Body of pancreas (tissue), 4 donors: ENCODE measurements at regions not wholly inside any gene's neighbourhood (a gene's known extent, or its start where the extent isn't known, plus 50 kb on each side); places are given as distances from the start of the nearest gene placed in this dataset.

Source experiments
- ATAC-seq: fragments of 150-250 bp; one replicate; pipeline ENCODE4 v1.9.1; 2016
- DNase-seq, 4 donors: peaks; one replicate each; pipeline ENCODE4 v3.0.0-alpha.2; 2019
- H3K27ac ChIP-seq, 4 donors: fragments of 200-600 bp; sonication (generic); 1 replicate in 3 of 4; 2 replicates in 1 of 4; pipeline versions ENCODE4 v1.5.1 to v1.6.1; 2016 to 2019; ENCODE audit warnings: mild to moderate bottlenecking in 1 of 4, mixed read lengths in 1 of 4, moderate library complexity in 1 of 4
- H3K27me3 ChIP-seq, 2 donors: fragments of 200-600 bp; sonication (generic); one replicate each; pipeline ENCODE4 v1.6.0; 2016; ENCODE audit warnings: mild to moderate bottlenecking in 1 of 2
- H3K36me3 ChIP-seq, 2 donors: fragments of 200-600 bp; sonication (generic); replicated peaks in 1 of 2; 2 replicates each; pipeline ENCODE4 v1.5.1; 2016; ENCODE audit warnings: low read depth in 2 of 2; ENCODE audit not compliant: insufficient read depth in 1 of 2
- H3K4me1 ChIP-seq: fragments of 200-600 bp; sonication (generic); one replicate; pipeline ENCODE4 v1.6.0; 2016
- H3K4me3 ChIP-seq, 2 donors: fragments of 200-600 bp; sonication (generic); 1 replicate in 1 of 2; 2 replicates in 1 of 2; pipeline ENCODE4 v1.5.1; 2016 to 2019
- H3K9me3 ChIP-seq, 3 donors: fragments of 200-600 bp; sonication (generic); 1 replicate in 2 of 3; 2 replicates in 1 of 3; pipeline ENCODE4 v1.5.1; 2016
- POLR2A ChIP-seq, 3 donors: fragments of 450-650 bp; IDR thresholded peaks; one replicate each; pipeline ENCODE4 v1.6.1; 2016; ENCODE audit warnings: antibody characterized with exemption in 3 of 3, mild to moderate bottlenecking in 2 of 3
- WGBS, 2 donors: methylation state at CpG; one replicate each; pipeline ENCODE4 v1.1.5; 2017; 5-methylcytosine and 5-hydroxymethylcytosine counted together
- intact Hi-C: fragments of 100-400 bp; cut with DNase I; formaldehyde crosslinking; loops from one replicate; pipeline ENCODE4 v1.15.1; 2023
- TF ChIP-seq, protein P1 (sequence below), 7 experiments: fragments of 450-650 bp in 4 of 7; fragments of 200-600 bp in 3 of 7; sonication (generic) in 3 of 7; IDR thresholded peaks; one replicate each; pipeline ENCODE4 v1.5.1; 2016 to 2019; ENCODE audit warnings: antibody characterized with exemption in 7 of 7

DNA sequence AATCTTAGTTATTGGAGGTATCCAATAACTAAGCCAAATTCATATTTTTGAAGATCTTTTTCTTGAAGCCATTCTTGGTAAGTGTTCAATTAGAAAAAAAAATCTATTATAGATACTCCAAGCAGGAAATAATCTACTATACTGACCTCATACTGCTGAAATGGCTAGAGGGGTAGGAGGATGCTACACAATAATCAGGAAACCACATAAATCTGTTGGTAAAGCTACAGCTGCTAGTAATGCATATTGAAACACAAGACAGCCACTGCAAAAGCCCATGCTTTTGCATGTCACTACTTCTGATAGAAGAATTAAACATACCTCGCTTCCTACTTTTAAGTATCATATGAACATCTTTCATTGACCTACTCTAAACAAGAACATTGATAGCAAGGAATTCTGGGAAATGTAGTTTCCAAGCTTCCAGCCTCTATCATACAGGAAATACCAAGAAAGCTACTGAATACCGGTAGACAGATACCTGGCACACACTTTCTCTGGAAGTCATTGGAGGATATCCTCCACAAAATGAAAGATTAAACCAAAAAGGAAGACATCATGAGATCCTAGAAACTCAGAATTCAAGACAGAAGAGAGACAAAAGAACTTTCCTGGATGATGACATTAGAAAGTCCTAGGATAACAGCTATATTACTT is 103.0 kb upstream of the VAV3 start:
- Histone ChIP-seq H3K4me1 (no peaks in the 10 kb centered on the region), H3K9me3 (no peaks in the 10 kb centered on the region), H3K36me3 (no peaks in the 10 kb centered on the region), H3K27me3 (no peaks in the 10 kb centered on the region), H3K27ac (no peak overlapping the region), H3K4me3 (no peak overlapping the region)
- intact Hi-C loops, result no loop called here
- no peak for TF ChIP-seq POLR2A (IDR thresholded peaks at IDR 0.05)
- TF ChIP-seq, protein P1, sequence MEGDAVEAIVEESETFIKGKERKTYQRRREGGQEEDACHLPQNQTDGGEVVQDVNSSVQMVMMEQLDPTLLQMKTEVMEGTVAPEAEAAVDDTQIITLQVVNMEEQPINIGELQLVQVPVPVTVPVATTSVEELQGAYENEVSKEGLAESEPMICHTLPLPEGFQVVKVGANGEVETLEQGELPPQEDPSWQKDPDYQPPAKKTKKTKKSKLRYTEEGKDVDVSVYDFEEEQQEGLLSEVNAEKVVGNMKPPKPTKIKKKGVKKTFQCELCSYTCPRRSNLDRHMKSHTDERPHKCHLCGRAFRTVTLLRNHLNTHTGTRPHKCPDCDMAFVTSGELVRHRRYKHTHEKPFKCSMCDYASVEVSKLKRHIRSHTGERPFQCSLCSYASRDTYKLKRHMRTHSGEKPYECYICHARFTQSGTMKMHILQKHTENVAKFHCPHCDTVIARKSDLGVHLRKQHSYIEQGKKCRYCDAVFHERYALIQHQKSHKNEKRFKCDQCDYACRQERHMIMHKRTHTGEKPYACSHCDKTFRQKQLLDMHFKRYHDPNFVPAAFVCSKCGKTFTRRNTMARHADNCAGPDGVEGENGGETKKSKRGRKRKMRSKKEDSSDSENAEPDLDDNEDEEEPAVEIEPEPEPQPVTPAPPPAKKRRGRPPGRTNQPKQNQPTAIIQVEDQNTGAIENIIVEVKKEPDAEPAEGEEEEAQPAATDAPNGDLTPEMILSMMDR (IDR thresholded peaks at IDR 0.05), result no peak
- DNase-seq, result no peak
- WGBS, 2 donors, result 49 to 60% methylated on average over 2 of the region's 2 CpGs
- no peak for ATAC-seq

DNA sequence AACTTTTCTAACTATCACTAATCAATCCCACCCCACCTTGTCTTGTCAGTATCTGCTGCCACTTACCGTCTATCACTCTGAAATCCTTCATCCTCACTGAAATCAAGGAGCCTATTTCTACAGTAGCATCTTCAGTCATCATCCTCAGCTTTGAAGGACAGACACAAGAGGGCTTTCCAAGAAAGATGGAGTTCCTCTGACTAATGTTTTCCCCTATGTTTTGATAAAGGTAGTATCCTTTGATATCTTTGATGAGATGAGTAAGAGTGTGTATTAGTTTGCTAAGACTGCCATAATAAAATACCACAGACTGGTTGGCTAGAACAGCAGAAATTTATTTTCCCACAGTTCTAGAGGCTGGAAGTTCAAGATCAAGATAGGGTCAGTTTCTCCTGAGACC is 101.8 kb upstream of the VAV3 start:
- no peaks in the 10 kb centered on the region for H3K4me1 ChIP-seq
- no peak for TF ChIP-seq POLR2A (IDR thresholded peaks at IDR 0.05)
- TF ChIP-seq, protein P1 (IDR thresholded peaks at IDR 0.05), result no peak
- H3K9me3 ChIP-seq, result no peaks in the 10 kb centered on the region
- H3K4me3 ChIP-seq, result no peak overlapping the region
- intact Hi-C loops, result no loop called here
- ATAC-seq, result no peak
- WGBS, 2 donors, result 52 to 67% methylated on average over 1 of the region's 1 CpG
- H3K36me3 ChIP-seq, result no peaks in the 10 kb centered on the region
- DNase-seq, result no peak
- H3K27ac ChIP-seq, result no peak overlapping the region
- H3K27me3 ChIP-seq, result no peaks in the 10 kb centered on the region

GRCh38 chr1:108064255-108064654 is 99.3 kb upstream of the VAV3 start:
- intact Hi-C loops, result no loop called here
- 29 to 74% methylated on average over 1 of the region's 1 CpG for WGBS, 2 donors
- H3K4me1 ChIP-seq, result no peaks in the 10 kb centered on the region
- TF ChIP-seq, protein P1 (IDR thresholded peaks at IDR 0.05), result no peak
- no peak for TF ChIP-seq POLR2A (IDR thresholded peaks at IDR 0.05)
- no peak overlapping the region for H3K4me3 ChIP-seq
- no peaks in the 10 kb centered on the region for H3K36me3 ChIP-seq
- DNase-seq, result no peak
- ATAC-seq, result no peak
- H3K27ac ChIP-seq, result no peak overlapping the region
- no peaks in the 10 kb centered on the region for H3K27me3 ChIP-seq
- H3K9me3 ChIP-seq, result no peaks in the 10 kb centered on the region

DNA sequence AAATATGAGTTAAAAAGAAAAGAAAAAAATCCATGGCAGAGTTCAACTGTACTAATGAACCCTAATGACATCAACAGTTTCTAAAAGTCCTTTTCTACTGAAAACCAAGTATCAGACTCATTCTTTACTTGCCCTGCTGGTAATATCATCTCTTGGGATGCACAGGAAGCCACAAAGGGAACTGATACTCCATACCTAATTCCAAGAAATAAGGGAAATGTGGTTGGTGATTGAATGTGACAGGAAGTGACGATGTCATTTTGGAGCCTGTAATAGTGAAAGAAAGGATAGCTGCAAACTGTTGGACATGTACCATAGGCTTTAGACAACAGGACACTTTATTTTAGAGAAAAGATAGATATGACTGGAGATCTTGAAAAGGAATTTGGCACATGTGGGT is 98.7 kb upstream of the VAV3 start:
- DNase-seq (no peak), ATAC-seq (no peak)
- Histone ChIP-seq H3K4me1 (no peaks in the 10 kb centered on the region), H3K9me3 (no peaks in the 10 kb centered on the region), H3K27ac (no peak overlapping the region), H3K36me3 (no peaks in the 10 kb centered on the region), H3K4me3 (no peak overlapping the region), H3K27me3 (no peaks in the 10 kb centered on the region)
- no peak for TF ChIP-seq POLR2A (IDR thresholded peaks at IDR 0.05)
- TF ChIP-seq, protein P1 (IDR thresholded peaks at IDR 0.05), result no peak
- intact Hi-C loops, result no loop called here
- WGBS, 2 donors, result 60 to 81% methylated on average over 1 of the region's 1 CpG

DNA sequence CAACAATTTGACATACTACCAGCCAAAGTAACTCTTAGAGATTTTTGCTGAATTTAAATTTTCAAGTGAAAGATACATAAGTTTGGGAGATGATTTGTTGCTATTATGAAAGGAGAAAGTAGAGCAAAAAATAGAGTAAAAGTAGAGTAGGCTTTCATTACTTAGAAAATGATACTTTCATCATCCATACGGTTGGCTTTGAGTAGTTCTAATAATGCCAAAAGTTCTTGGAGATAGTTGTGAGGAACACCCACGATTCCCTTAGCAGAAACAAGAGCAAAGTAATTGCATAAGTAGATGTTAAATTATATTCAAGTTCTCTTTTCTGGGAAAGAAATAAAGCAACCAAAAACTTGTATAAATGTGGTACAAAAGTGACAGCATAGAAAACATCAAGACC is 95.0 kb upstream of the VAV3 start:
- 26 to 48% methylated on average over 2 of the region's 2 CpGs for WGBS, 2 donors
- Histone ChIP-seq H3K27me3 (no peaks in the 10 kb centered on the region), H3K27ac (no peak overlapping the region), H3K4me3 (no peak overlapping the region), H3K4me1 (no peaks in the 10 kb centered on the region), H3K9me3 (no peaks in the 10 kb centered on the region), H3K36me3 (no peaks in the 10 kb centered on the region)
- ATAC-seq (no peak), DNase-seq (no peak)
- TF ChIP-seq POLR2A (IDR thresholded peaks at IDR 0.05), result no peak
- TF ChIP-seq, protein P1 (IDR thresholded peaks at IDR 0.05), result no peak
- intact Hi-C loops, result no loop called here
